ENCODE measurements at regions not wholly inside any gene's neighbourhood (a gene's known extent, or its start where the extent isn't known, plus 50 kb on each side); places are given as distances from the start of the nearest gene placed in this dataset.

- Mint-ChIP-seq H3K9me3 (no peaks in the 10 kb centered on the region), H3K36me3 (ENCODE audit: low read depth) (no peaks in the 10 kb centered on the region), H3K4me3 (no peak overlapping the region), H3K27me3 (ENCODE audit: insufficient read depth, low read depth, poor library complexity) (no peaks in the 10 kb centered on the region), H3K4me1 (no peaks in the 10 kb centered on the region), H3K27ac (no peak overlapping the region)
- DNase-seq (ENCODE audit: low spot score): no peak
- no peaks in the 10 kb centered on the region for H3K79me2 ChIP-seq (replicated peaks; ENCODE audit: insufficient read depth)
- no peak overlapping the region for H3K27ac ChIP-seq (ENCODE audit: low read depth)
- no peaks in the 10 kb centered on the region for H3F3A ChIP-seq (replicated peaks; ENCODE audit: low read depth)
- no peak for ATAC-seq
- H4K20me1 ChIP-seq (replicated peaks; ENCODE audit: insufficient read depth): no peaks in the 10 kb centered on the region
- H3K27me3 ChIP-seq (ENCODE audit: insufficient read depth): no peaks in the 10 kb centered on the region
- no peak overlapping the region for H3K4me3 ChIP-seq
- no peaks in the 10 kb centered on the region for H3K9me2 ChIP-seq (ENCODE audit: insufficient read depth)
- H3K4me2 ChIP-seq: no peak overlapping the region
- TF ChIP-seq ZNF114 (CRISPR knock-in tag; IDR thresholded peaks at IDR 0.05): no peak
- TF ChIP-seq EZH2 (IDR thresholded peaks at IDR 0.05; ENCODE audit: low read depth, unreplicated experiment): no peak
- TF ChIP-seq CTCF (conservative IDR thresholded peaks at IDR 0.05; ENCODE audit: low read depth in 2 of 2): no peak
- TF ChIP-seq STAT1 (IDR thresholded peaks at IDR 0.05; ENCODE audit: unreplicated experiment): no peak
- no peak for TF ChIP-seq JUNB (IDR thresholded peaks at IDR 0.05; ENCODE audit: unreplicated experiment)
- TF ChIP-seq, protein P1, sequence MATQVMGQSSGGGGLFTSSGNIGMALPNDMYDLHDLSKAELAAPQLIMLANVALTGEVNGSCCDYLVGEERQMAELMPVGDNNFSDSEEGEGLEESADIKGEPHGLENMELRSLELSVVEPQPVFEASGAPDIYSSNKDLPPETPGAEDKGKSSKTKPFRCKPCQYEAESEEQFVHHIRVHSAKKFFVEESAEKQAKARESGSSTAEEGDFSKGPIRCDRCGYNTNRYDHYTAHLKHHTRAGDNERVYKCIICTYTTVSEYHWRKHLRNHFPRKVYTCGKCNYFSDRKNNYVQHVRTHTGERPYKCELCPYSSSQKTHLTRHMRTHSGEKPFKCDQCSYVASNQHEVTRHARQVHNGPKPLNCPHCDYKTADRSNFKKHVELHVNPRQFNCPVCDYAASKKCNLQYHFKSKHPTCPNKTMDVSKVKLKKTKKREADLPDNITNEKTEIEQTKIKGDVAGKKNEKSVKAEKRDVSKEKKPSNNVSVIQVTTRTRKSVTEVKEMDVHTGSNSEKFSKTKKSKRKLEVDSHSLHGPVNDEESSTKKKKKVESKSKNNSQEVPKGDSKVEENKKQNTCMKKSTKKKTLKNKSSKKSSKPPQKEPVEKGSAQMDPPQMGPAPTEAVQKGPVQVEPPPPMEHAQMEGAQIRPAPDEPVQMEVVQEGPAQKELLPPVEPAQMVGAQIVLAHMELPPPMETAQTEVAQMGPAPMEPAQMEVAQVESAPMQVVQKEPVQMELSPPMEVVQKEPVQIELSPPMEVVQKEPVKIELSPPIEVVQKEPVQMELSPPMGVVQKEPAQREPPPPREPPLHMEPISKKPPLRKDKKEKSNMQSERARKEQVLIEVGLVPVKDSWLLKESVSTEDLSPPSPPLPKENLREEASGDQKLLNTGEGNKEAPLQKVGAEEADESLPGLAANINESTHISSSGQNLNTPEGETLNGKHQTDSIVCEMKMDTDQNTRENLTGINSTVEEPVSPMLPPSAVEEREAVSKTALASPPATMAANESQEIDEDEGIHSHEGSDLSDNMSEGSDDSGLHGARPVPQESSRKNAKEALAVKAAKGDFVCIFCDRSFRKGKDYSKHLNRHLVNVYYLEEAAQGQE (IDR thresholded peaks at IDR 0.05; ENCODE audit: unreplicated experiment): no peak
- TF ChIP-seq EZH2phosphoT487 (IDR thresholded peaks at IDR 0.05; ENCODE audit: unreplicated experiment): no peak
- TF ChIP-seq NANOG (IDR thresholded peaks at IDR 0.05; ENCODE audit: borderline replicate concordance): no peak
- no peak for TF ChIP-seq ZNF331 (CRISPR knock-in tag; IDR thresholded peaks at IDR 0.05; ENCODE audit: low read depth)
- no peak for TF ChIP-seq POLR2AphosphoS5 (IDR thresholded peaks at IDR 0.05; ENCODE audit: low read depth)
- TF ChIP-seq CREB1 (CRISPR knock-in tag; IDR thresholded peaks at IDR 0.05; ENCODE audit: low read depth): no peak
- no peak for TF ChIP-seq ETS1 (IDR thresholded peaks at IDR 0.05)
- H3K4me1 ChIP-seq (ENCODE audit: insufficient read depth): no peaks in the 10 kb centered on the region
- no peaks in the 10 kb centered on the region for H3K36me3 ChIP-seq (ENCODE audit: insufficient read depth)
- H2AFZ ChIP-seq: no peak overlapping the region
These were observed 347.1 kb upstream of the FSTL5 start for GRCh38 chr4:162510937-162511336.
